Dermis blood vessel endothelial cell (primary cell): ENCODE measurements at regions not wholly inside any gene's neighbourhood (a gene's known extent, or its start where the extent isn't known, plus 50 kb on each side); places are given as distances from the start of the nearest gene placed in this dataset.
A peak's percentile ranks its signal among the peaks of the same experiment; 100 is the strongest.
"Not testable (repeated sequence)": the region's sequence is repeated elsewhere in the genome, so short reads cannot be mapped to it uniquely, and the experiment has no call there.

ENCODE experiments used
- DNase-seq: peaks from one replicate; pipeline ENCODE4 v3.0.0; 2010

DNA sequence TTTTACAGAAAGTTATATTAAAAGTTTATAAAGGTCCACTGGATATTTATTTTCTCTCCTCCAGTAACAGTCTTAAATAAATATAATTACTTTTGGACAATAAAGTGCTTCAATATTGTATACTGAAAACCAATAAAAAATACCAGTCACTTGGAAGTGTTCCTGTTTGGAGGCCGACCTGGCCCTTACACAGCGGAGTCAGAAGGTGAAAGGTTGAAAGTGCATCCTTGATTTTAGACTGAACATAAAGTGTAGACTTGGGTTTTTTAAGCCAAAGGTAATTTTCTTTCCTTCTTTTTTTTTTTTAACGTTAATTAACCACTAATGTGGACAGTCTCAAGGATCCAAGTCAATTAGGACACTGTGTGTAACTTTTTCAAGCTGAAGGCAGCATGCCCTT is 152.3 kb upstream of the TBX18 start:
- no peak for DNase-seq

DNA sequence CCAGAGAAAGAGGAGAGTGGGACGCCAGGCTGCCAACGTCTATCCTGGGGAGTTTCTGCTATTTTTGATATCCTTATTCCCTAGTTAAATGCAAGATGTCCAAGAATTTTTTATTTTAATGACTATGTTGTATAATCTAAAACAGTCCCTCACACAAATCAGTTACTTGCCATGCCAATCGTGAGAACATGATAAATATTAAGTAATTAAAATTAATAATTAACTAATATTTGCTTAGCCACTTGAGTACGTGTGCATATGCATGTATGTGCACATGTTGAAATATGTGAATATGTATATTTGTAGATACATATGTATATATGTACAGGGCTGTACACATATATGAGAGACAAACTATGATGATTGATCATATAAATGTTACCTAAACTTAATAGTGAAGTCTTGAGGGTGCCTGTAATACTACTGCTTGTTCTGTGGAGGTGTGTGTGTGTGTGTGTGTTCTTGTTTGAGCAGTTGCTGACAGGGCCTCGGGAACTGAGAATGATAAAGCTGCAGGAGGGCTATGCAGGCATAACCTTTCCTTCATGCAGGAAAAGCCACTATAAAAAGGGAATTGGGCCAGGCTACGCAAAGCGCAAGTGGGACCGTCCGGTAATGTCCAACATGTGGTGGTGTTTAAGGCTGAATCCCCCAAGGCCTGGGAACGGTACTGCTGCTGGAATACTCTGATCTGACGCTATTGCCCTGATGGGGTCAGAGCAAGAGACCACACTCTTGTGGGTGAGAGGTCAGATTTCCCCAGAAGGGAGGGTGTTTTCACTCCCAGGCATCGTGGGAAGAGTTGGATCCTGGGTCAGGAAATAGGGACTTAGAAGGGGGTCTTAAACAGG is 148.3 kb upstream of the TBX18 start:
- no peak for DNase-seq

DNA sequence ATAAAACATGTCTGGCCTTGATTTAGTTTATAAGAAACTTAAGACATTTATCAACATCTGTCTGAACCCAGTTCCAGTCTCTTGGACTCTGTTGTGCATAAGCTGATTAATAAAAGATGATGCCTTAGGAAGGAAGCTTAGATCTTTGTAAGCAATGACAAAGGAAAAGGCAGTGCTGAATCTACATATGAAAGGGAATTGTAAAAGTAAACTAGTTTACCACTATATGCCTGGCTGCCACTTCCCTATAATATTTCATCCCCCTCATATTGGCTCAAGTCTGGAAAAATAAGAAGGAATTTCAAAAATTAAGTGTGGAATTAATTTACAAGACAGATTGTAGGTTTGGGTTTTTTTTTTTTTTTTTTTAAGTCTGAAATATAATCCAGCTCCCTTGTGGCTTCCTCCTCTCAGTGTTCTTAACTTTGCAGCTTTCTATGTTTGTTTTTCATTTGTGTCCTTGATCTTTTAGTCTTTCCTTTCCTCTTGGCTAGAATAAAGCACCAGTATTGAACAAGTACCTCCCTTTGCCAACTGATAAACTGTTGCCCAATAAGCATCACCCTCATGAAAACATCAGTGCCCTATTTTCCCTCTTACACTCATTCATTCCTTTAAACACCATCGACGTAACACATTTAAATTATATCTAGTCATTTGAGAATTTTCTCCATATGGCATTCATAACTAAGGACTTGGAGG is 146.7 kb upstream of the TBX18 start:
- no peak for DNase-seq

DNA sequence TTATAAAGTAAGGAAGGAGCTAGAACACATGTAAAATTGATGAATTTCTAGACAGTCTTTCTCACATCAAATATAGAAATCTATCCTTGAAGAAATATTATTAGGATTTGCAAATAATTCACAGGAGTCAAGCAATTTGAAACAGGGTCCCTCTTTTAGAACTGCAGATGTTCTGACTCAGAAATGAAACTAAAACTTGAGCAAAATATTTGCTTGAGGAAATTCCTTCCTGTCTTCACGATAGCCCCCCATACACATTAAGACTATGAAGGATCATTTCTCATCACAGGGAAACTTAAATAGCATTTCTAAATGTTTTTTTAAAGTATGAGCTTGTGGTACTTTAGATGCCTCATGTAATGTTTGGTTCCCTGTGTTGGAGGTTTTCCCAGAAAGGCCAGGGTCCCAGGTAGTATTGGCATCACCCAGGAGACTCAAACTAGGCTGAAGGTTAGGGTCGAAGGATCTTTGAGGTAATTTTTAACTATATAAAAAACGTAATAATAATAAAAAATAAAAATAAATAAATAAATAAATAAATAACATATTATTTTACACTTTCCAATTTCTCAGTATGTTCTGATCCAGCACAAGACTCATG is 144.0 kb upstream of the TBX18 start:
- DNase-seq: no peak

DNA sequence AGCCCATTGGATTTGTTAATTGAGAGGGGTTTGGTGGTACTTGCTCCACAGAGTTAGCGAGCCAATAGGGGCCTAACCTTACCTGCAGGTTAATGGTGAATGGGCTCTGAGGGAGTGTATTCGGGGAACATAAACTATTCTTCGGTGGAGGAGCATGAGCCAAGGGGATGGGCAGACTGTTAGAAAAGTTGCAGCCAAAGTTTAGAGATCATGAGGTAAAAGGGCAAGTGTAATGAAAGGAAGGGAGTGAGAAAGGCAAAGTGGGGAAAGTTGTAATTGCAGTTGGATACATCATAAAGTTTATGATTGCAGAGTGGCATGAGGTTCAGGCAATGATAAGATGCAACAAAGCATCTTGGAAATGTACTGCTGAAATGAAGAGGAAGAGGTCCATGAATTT is 142.1 kb upstream of the TBX18 start:
- no peak for DNase-seq

DNA sequence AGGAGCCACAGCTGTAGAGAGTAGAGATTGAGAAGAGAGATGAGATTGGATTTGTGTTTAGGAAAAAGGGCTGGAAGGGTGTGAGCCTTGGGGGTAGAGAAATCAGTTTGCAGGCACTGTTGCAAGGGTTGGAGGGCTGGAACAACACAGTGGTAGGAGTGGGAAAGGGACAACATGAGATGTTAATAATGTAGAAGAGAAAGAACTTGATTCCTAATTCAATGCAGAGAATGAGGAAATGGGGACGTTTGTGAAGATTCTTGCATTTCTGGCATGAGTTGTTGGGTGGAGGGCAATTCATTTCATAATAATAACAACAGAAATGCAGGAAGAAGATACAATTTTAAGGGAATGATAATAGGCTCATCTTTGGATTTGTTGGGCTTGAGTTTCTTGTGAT is 141.4 kb upstream of the TBX18 start:
- DNase-seq: no peak

DNA sequence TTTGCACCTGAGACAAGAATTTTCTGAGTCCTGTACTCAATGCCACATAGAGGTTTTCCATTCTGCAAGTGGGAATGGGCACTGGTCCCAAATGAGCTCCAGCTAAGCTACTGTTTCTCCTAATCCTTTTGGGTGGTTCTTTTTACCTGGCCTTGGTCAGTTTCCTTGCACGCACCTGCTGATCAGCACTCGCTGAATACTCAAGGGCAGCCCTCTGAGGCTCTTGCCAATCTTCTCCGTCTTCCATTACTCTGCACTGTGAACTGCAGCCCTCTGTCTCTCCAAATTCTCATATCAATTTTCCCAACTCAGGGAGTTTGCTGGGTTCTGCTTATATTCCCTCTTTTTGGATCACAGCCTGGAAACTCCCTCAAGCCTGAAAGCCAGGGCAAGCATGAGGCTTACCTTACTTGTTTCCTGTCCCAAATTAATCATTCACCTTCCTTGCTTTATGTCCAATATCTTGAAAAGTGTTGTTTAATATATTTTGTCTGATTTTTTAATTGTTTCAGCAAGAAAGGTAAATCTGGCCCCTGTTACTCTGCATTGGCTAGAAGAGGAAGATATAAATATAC is 138.0 kb upstream of the TBX18 start:
- no peak for DNase-seq

DNA sequence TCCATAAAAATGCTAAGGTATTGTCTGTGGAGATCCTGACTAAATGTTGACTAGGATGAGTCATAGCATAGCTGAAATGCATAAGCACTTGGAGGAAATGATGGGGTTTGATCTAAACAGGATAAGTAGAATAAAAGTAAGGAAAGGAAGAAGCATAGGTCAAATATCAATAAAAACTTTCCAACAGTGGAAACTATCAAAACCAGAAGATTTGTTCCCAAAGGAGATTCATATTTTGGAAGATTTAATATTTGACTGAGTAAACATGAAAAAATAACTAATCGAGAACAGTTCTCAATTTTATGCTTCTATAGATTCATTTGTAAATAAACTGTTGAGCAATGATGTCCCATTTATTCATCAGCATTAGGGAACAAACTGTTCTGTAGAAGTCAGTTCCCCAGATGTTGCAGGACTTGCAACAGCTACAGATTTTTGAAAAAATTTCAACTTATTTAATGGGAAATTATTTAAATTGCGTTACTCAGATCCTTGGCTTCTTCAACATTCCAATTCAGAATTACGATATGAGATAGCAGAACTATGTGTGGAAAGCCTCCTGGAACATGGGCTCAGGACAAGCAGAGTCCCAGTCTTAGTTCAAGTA is 133.7 kb upstream of the TBX18 start:
- DNase-seq: peak; percentile 80

DNA sequence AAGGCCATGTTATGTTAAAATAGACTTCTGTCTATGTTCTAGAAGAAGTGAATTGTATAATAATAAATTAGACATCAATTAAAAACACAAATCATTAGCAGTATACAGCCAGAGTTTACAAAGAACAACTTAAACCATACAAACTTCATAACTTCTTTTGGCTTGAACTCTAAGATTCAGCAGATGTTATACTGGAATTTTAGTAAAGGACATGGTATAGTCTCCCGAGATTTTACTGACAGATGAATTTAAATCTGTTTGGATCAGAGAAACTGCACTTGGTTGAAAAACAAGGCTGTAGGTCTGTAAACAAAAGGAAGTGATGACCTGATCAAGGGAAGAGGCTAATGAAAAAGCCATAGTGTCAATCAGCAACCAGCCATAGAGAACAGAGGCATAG is 132.6 kb upstream of the TBX18 start:
- no peak for DNase-seq

DNA sequence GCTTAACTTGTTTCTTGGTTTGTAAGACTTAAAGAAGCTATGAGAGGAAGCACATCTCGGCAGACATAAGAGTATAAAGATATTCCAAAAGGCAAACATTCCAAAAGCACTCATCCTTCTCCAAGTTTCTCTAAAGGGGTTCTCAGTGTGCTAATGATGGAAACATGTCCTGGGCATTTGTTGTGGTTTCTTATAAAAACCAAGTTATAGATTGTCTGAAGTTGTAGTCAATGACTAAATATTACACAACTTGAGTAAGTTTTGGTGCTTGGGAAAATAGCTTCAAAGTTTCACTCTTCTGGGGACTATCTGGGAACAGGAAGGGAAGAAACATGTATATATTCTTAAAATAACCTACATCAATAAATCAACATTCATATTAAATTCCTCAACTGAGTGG is 128.3 kb upstream of the TBX18 start:
- no peak for DNase-seq

DNA sequence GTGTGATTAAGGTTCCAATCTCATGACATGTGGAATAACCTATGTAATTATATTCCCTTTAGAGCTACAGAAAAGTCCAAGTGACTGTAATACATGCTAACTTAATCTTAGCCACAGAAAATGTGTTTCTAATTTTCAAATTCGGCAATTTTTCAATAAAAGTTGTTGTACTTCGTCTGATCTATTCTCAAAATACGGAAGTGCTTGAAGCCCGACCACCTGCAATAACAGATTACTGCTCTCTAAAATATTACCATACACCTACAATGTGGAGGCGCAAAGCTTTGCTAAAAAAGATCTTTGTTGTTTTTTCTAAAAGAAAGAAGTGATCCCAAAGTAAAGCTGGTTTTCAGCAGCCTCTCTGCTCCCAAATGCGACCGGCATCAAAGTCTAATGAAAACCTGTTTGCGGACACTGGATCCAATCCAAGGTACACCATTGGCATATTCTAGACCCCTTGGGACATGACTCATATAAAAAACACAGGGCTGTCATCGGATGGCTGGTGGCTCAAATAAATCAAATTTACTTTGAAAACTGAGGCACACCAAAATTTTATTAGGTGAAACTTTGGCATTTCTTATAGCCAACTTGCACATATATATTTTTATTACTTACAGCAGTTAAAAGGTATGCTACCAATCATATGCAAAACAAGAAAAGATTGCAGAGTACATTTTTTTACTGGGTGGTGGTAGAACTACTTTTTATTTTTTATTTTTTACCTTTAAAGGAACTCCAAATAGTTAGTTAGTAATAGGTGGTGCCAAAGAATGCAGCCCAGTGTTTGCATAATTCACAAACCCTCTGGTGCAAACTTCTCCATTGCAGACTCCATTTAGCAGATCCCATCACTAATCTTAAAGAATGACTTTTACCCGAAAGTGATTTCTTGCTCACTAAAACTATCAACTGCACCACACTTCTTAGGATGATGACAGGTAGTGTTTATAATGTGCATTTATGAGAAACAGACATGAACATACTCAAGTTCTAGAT is 118.7 kb upstream of the TBX18 start:
- DNase-seq: peak; percentile 26

DNA sequence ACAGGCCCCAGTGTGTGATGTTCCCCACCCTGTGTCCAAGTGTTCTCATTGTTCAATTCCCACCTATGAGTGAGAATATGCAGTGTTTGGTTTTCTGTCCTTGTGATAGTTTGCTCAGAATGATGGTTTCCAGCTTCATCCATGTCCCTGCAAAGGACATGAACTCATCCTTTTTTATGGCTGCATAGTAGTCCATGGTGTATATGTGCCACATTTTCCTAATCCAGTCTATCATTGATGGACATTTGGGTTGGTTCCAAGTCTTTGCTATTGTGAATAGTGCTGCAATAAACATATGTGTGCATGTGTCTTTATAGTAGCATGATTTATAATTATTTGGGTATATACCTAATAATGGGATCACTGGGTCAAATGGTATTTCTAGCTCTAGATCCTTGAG is 115.0 kb upstream of the TBX18 start:
- not testable (repeated sequence) for DNase-seq

DNA sequence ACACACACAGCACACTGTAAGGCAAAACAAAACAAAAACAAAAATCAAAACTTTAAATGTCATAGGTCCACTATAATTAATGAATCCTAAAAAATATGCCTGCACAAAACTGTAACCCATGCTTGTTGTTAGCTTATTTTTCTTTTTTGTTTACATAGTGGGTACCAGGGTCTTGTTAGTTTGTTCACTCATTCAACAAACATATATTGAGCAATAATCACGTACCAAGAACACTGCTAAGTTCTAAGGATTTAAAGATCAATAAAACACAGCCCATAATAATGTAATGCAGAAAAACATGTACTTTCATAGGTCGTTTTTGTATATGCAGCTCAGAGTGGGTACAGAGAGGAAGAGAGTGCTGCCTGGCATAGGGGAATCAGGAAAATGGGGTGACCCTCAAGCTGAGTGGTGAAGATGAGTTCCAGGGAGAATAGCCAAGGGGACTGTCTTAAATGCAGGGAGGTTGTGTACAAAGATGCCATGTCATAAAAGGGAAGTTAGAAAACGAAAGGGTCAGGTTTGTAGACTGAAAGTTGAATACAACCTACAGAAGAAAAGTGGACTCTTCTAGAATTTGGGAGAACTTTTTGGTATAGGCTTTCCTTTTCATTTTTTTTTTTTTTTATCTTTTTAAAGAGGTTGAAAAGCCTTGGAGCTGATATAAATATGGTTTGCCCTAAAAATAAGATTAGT is 113.3 kb upstream of the TBX18 start:
- no peak for DNase-seq

DNA sequence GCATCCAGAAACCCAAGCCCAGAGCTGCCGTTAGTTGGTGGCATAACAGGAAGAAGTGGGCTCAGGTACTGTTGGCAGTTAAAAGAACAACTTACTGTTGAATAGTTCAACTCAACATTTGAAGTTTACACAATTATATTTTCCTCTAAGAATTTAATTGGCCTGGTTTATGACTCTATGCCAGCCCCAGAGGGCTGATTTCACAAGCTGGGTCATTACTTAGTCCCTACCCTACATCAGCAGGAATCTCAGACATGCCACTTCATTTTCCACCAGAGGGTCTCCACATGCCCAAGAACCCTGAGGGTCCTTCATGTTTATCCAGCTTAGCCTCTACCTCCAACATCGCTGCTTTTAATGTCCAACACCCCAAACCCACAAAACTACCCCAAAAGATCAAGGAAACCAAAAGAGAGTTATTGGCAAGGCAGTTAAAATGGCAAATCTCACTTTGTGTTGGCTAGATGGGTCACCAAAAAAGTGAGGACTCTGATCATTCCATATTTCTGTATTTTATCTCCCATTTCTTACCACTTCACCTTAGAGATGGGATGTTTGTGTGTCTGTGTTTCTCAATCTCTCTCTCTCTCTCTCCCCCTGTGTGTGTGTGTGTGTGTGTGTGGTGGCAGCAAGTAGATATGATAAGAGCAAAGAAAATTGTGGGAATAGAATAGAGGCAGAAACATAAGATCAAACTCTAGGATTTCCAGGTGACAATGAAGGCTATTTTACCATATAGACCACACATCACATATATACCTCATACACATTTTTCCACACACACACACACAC is 112.5 kb upstream of the TBX18 start:
- DNase-seq: no peak

DNA sequence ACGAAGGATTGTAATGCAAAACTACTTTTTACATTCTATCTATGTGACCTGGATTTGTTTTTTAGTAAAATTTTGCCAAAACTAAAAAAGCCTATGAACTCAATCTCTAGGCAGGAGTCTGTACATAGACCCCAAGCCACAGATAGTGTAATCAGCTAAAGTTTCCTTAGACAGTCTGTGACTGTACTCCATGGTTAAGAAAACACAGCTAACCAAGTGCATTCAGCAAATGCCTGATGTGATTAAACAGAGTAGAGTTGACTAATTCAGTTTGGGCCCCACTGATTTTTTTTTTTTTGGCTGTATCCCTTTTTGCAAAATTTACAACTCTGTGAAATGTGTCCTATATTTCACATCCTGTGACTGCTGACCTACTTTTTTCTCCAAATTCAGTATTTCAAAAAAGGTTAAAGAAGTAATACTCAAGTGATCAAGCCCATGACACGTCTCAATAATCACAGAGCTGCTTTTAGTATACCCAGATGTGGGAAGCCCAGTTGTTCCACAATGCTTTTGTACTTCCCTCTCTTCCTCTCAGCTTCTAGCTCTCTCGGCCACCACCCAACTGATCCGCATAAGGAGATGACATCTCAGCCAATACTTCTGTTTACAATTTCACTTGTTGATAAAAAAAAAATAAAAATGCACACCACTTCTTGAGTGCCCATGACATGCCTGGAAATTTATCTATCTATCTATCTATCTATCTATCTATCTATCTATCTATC is 108.8 kb upstream of the TBX18 start:
- DNase-seq: no peak

DNA sequence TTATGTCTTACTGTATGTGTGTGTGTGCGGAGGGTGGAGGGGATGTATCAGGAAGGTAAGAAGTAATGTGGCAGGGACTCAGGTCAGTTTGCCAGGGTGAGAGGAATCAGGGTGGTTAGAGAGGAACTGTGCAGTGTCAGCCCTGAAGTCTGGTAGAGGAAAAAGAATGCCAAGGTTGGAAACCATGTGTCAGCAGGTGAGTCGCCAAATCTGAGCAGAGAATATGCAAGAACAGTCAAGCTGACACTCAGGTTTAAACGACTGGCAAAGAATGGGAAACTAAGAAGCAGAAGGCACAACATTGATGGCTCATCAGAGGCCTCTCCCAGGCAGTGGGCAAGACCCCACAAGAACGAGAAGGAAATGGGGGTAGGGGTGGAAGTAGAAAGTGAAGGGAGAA is 107.5 kb upstream of the TBX18 start:
- DNase-seq: no peak

DNA sequence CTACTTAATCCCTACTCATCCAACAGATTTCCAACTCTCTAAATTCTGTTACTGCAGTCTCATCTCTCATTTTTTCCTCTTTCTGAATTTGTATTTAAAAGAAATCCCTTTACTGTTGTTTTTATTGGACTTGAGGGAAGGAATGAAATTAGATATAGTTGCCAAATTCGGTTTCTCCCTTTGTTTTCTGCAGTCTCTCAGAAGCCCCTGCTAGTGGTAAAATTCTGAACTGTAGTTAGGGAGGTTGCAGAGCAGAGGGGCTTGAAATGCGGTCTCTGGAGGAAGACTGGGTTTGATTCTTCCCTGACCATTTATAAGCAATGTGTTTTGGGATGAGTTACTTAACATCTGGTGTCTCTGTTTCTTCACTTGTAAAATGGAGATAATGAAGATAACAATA is 106.3 kb upstream of the TBX18 start:
- DNase-seq: no peak

DNA sequence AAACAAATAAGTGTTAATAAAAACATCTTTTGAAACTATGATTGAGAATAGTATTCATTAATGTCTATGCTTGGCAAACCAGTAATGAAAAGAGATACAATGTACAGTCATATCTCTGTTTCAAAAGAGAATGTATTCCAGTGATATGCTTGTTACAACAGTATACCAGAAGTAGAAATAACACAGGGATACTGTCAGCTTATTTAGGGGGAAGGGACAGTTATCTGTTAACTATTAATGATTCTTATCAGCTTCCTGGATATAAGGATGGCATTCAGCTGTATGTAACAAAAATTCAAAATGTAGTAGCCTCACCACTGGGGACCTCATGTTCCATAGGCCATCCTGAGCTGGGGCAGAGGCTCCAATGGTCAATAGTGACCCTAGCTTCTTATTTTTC is 103.8 kb upstream of the TBX18 start:
- no peak for DNase-seq

DNA sequence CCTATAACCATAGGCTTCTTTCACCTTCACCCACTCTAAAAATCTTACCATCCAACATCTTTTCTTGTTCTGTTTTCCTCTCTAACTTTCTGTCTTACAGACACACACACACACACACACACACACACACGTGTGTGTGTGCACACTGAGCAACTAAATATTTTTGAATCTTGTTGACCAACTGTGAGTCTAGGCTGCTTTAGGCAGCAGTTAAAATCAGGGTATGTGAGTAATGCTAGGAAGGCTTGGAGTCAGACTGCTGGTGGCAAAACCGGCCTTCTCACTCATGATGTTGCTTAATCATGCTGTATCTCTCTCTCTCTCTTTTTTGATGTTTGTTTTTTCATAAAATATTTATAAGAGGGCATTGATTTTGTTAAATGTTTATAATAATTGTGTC is 103.1 kb upstream of the TBX18 start:
- no peak for DNase-seq

DNA sequence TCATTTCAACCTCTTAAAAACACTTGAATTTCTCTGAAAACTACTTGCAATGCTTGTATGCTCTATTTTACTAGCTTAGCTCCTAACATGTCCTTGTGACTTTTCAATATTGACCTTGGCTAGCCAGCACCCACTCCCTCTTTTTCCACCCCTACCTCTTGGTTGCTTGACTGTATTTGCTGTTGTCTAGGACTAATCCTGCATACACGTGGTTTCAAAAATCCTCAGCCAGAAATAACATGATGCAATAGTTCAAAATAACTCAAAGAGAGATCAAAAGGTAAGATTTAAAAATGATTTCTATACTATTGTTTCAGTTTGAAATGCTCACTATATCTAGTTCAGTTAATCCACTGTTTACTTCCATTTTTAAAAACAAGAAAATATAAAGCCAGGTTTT is 102.3 kb upstream of the TBX18 start:
- DNase-seq: no peak
